Neural crest cell (in vitro differentiated cells): ENCODE measurements at regions not wholly inside any gene's neighbourhood (a gene's known extent, or its start where the extent isn't known, plus 50 kb on each side); places are given as distances from the start of the nearest gene placed in this dataset.

ENCODE experiments used
- DNase-seq: peaks from one replicate; pipeline ENCODE4 v3.0.0; 2021; ENCODE audit warnings: low read depth, mixed read lengths, low spot score
- H3K27ac Mint-ChIP-seq: one replicate; pipeline ENCODE4 v1.8.0; 2021; ENCODE audit warnings: mild to moderate bottlenecking, mixed read lengths; ENCODE audit not compliant: unreplicated experiment
- H3K27me3 Mint-ChIP-seq: 2 replicates; pipeline ENCODE4 v1.8.0; 2021; ENCODE audit warnings: low read depth, mild to moderate bottlenecking, mixed read lengths
- H3K36me3 Mint-ChIP-seq: 2 replicates; pipeline ENCODE4 v1.8.0; 2021; ENCODE audit warnings: low read depth, mild to moderate bottlenecking, mixed read lengths
- H3K4me1 Mint-ChIP-seq: 2 replicates; pipeline ENCODE4 v1.8.0; 2021; ENCODE audit warnings: mixed read lengths
- H3K4me3 Mint-ChIP-seq: one replicate; pipeline ENCODE4 v1.8.0; 2021; ENCODE audit warnings: mild to moderate bottlenecking, mixed read lengths
- H3K9me3 Mint-ChIP-seq: 2 replicates; pipeline ENCODE4 v1.8.0; 2021; ENCODE audit warnings: mixed read lengths
- CTCF ChIP-seq: fragments of 200-600 bp; sonication (generic); conservative IDR thresholded peaks from 2 replicates; pipeline ENCODE4 v1.5.0; 2021; ENCODE audit warnings: antibody characterized with exemption, mild to moderate bottlenecking

- no peaks in the 10 kb centered on the region for H3K9me3 Mint-ChIP-seq
- DNase-seq = no peak
- no peak for TF ChIP-seq CTCF
- no peaks in the 10 kb centered on the region for H3K27me3 Mint-ChIP-seq
- H3K27ac Mint-ChIP-seq = no peak overlapping the region
- no peaks in the 10 kb centered on the region for H3K36me3 Mint-ChIP-seq
- no peaks in the 10 kb centered on the region for H3K4me1 Mint-ChIP-seq
- no peak overlapping the region for H3K4me3 Mint-ChIP-seq
Observed at GRCh38 chr10:89114846-89115625, 92.1 kb downstream of the CH25H start.

- no peaks in the 10 kb centered on the region for H3K4me1 Mint-ChIP-seq
- no peak overlapping the region for H3K27ac Mint-ChIP-seq
- no peak for DNase-seq
- no peaks in the 10 kb centered on the region for H3K36me3 Mint-ChIP-seq
- no peak overlapping the region for H3K4me3 Mint-ChIP-seq
- H3K9me3 Mint-ChIP-seq = no peaks in the 10 kb centered on the region
- no peaks in the 10 kb centered on the region for H3K27me3 Mint-ChIP-seq
- no peak for TF ChIP-seq CTCF
Observed at GRCh38 chr10:89102735-89103134, 104.4 kb downstream of the CH25H start.

- H3K36me3 Mint-ChIP-seq = no peaks in the 10 kb centered on the region
- no peaks in the 10 kb centered on the region for H3K4me1 Mint-ChIP-seq
- no peak for DNase-seq
- no peaks in the 10 kb centered on the region for H3K27me3 Mint-ChIP-seq
- no peak for TF ChIP-seq CTCF
- no peaks in the 10 kb centered on the region for H3K9me3 Mint-ChIP-seq
- no peak overlapping the region for H3K27ac Mint-ChIP-seq
- H3K4me3 Mint-ChIP-seq = no peak overlapping the region
Observed at GRCh38 chr10:89101943-89102342, 105.2 kb downstream of the CH25H start.

GRCh38 chr10:89100680-89101079 lies 106.4 kb downstream of the CH25H start:
- Mint-ChIP-seq H3K4me1 (no peaks in the 10 kb centered on the region), H3K9me3 (no peaks in the 10 kb centered on the region), H3K4me3 (no peak overlapping the region), H3K36me3 (no peaks in the 10 kb centered on the region), H3K27ac (no peak overlapping the region), H3K27me3 (no peaks in the 10 kb centered on the region)
- TF ChIP-seq CTCF = no peak
- no peak for DNase-seq

DNA sequence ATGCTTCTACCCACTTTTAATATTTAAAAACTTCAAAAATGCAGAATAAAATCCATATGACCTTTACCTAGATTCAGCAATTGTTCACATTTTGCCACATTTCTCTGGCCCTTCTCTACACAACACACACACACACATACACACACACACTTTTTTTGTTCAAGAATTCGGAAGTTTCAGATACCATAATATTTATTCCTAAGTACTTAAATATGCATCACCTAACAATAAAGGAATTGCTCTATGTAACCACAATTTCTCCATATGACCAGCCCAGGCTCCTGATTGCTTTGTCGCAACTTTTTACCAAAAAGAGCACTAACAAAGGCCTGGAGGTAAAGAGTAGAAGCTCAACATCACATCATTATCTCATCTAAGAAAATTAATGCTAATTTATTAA lies 106.6 kb downstream of the FAS start:
- Mint-ChIP-seq H3K27ac (no peak overlapping the region), H3K36me3 (no peaks in the 10 kb centered on the region), H3K4me3 (no peak overlapping the region), H3K9me3 (no peaks in the 10 kb centered on the region), H3K4me1 (no peaks in the 10 kb centered on the region), H3K27me3 (no peaks in the 10 kb centered on the region)
- no peak for DNase-seq
- TF ChIP-seq CTCF = no peak
